ENCODE measurements at regions not wholly inside any gene's neighbourhood (a gene's known extent, or its start where the extent isn't known, plus 50 kb on each side); places are given as distances from the start of the nearest gene placed in this dataset.

DNA sequence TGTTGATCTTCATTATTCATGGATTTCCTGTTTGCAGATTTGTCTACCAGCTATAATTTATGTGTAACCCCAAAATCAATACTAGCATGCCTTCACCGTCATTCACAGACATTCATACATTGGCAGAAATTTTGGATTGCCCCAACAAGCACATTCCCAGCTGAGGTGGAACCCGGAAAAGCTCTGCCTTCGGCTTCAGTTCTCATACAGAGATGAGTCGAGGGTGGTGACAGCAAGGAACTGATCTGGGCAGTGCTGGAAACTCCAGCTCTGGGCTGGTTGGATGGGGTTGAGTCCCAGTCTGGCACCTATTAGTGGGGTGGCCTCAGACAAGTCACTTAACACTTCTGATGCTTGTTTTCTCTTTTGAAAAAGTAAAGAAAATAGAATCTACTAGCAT lies 267.5 kb downstream of the SNX13 start:
- H3K4me3 ChIP-seq (ENCODE audit: low read length), result no peak overlapping the region
- no peak for ATAC-seq
- H3K79me2 ChIP-seq (ENCODE audit: low read length), result no peaks in the 10 kb centered on the region
- no peaks in the 10 kb centered on the region for H3F3A ChIP-seq (ENCODE audit: low read length, unreplicated experiment)
- CTCF ChIA-PET, result no interaction called here
- no TSS peak for BruUV-seq (replicated peaks)
- H3K9me2 ChIP-seq (replicated peaks; ENCODE audit: low read length), result no peaks in the 10 kb centered on the region
- no peak overlapping the region for H3K9ac ChIP-seq (ENCODE audit: low read length)
- intact Hi-C loops (cut with micrococcal nuclease), result no loop called here
- no peak for DNase-seq
- no peaks in the 10 kb centered on the region for H3K36me3 ChIP-seq (ENCODE audit: low read depth, low read length)
- no peak overlapping the region for H2AFZ ChIP-seq (ENCODE audit: low read length)
- H4K20me1 ChIP-seq (ENCODE audit: low read length), result no peaks in the 10 kb centered on the region
- no peak for TF ChIP-seq CTCF (conservative IDR thresholded peaks at IDR 0.05; ENCODE audit: low read depth, low read length)
- TF ChIP-seq EZH2 (IDR thresholded peaks at IDR 0.05; ENCODE audit: low read length, unreplicated experiment), result no peak
- no peak for TF ChIP-seq EZH2phosphoT487 (IDR thresholded peaks at IDR 0.05; ENCODE audit: borderline replicate concordance, low read length)
- no peaks in the 10 kb centered on the region for H3K27me3 ChIP-seq (ENCODE audit: low read length)
- H3K27ac ChIP-seq (ENCODE audit: low read length), result no peak overlapping the region
- no peak overlapping the region for H3K4me2 ChIP-seq (ENCODE audit: low read length)
- H3K4me1 ChIP-seq (ENCODE audit: insufficient read depth, low read length), result peaks cover 11% of the 10 kb centered on the region
- no peaks in the 10 kb centered on the region for H3K9me3 ChIP-seq (ENCODE audit: low read length)
- POLR2A ChIA-PET (ENCODE audit: unreplicated experiment), result no interaction called here

- Histone ChIP-seq H3K4me1 (ENCODE audit: insufficient read depth, low read length) (peaks cover 12% of the 10 kb centered on the region), H2AFZ (ENCODE audit: low read length) (peak overlapping the region; percentile 38; the same call in 1 of the 2 replicates), H3K4me3 (ENCODE audit: low read length) (no peak overlapping the region), H3K9me2 (replicated peaks; ENCODE audit: low read length) (no peaks in the 10 kb centered on the region), H3K9ac (ENCODE audit: low read length) (no peak overlapping the region), H3K36me3 (ENCODE audit: low read depth, low read length) (no peaks in the 10 kb centered on the region), H3K27ac (ENCODE audit: low read length) (peak overlapping the region; percentile 36), H4K20me1 (ENCODE audit: low read length) (no peaks in the 10 kb centered on the region), H3K9me3 (ENCODE audit: low read length) (no peaks in the 10 kb centered on the region), H3K27me3 (ENCODE audit: low read length) (no peaks in the 10 kb centered on the region), H3F3A (ENCODE audit: low read length, unreplicated experiment) (no peaks in the 10 kb centered on the region), H3K79me2 (ENCODE audit: low read length) (no peaks in the 10 kb centered on the region), H3K4me2 (ENCODE audit: low read length) (0 out of 2 replicates have a peak overlapping the region, but pooled peaks have one; percentile 6)
- peak; percentile 82 for ATAC-seq
- intact Hi-C loops (cut with micrococcal nuclease), result loop anchor here (1.0 kb wide), 1 partner anchor 23 kb away; no protein-coding TSS in a partner anchor
- peak; percentile 22 for DNase-seq
- TF ChIP-seq EZH2 (IDR thresholded peaks at IDR 0.05; ENCODE audit: low read length, unreplicated experiment) (no peak), EZH2phosphoT487 (IDR thresholded peaks at IDR 0.05; ENCODE audit: borderline replicate concordance, low read length) (no peak), CTCF (conservative IDR thresholded peaks at IDR 0.05; ENCODE audit: low read depth, low read length) (no peak)
- CTCF ChIA-PET, result interaction anchor here (0.7 kb wide), 1 partner anchor 24 kb away, joined by 6 read pairs; no protein-coding TSS in a partner anchor
- BruUV-seq (replicated peaks), result no TSS peak
- POLR2A ChIA-PET (ENCODE audit: unreplicated experiment), result no interaction called here
Observed at GRCh38 chr7:17674166-17674942, 265.9 kb downstream of the SNX13 start.

All from PC-3 (cell line).